GM19239 (cell line): ENCODE measurements at regions not wholly inside any gene's neighbourhood (a gene's known extent, or its start where the extent isn't known, plus 50 kb on each side); places are given as distances from the start of the nearest gene placed in this dataset.
A peak's percentile ranks its signal among the peaks of the same experiment; 100 is the strongest.
"Not testable (repeated sequence)": the region's sequence is repeated elsewhere in the genome, so short reads cannot be mapped to it uniquely, and the experiment has no call there.

Source experiments
- DNase-seq: peaks from one replicate; pipeline ENCODE4 v3.0.0; 2011; ENCODE audit warnings: low spot score; ENCODE audit not compliant: insufficient read length
- FAIRE-seq: peaks from 2 replicates; lab custom pipeline; 2011; peaks lifted over from hg19 to GRCh38; lab: Jason Lieb, UNC

DNA sequence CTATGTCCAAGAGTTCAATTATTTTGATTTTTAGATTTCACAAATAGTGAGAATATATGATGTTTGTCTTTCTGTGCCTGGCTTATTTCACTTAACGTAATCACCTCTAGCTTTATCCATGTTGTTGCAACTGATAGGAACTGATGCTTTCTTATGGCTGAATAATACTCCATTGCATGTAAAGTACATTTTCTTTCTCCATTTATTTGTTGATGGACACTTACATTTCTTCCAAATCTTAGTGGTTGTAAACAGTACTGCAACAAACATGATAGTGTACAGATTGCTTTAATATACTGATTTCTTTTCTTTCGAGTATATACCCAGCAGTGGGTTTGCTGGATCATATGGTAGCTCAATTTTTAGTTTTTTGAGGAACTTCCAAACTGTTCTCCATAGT is 600.6 kb upstream of the SEMA6D start:
- FAIRE-seq (no peak), DNase-seq (no peak)

GRCh38 chr15:47119349-47119748 is 598.0 kb upstream of the SEMA6D start:
- DNase-seq (no peak), FAIRE-seq (no peak)

GRCh38 chr15:47124430-47125102 is 592.7 kb upstream of the SEMA6D start:
- no peak for FAIRE-seq

DNA sequence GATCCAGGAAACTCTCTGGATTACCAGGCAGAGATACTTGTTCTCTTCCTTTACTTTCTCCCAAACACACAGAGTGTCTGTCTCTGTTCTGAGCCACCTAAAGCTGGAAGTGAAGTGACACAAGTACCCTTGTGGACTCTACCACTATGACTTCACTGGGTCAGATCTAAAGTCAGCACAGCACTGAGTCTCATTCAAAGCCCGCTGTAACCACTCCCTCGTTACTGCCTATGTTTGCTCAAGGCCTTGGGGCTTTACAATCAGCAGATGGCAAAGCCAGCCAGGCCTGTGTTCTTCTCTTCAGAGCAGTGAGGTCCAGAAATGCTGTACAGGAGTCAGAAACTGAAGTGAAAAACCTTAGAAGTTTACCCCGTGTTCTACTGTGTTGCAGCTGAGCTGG is 588.3 kb upstream of the SEMA6D start:
- FAIRE-seq (no peak), DNase-seq (no peak)

More at GRCh38 chr15:47124430-47125102, 592.7 kb upstream of the SEMA6D start:
- DNase-seq, result no peak

- DNase-seq, result not testable (repeated sequence)
Observed at GRCh38 chr15:47131450-47131849, 585.9 kb upstream of the SEMA6D start.

GRCh38 chr15:47135267-47135666 is 582.0 kb upstream of the SEMA6D start:
- FAIRE-seq (no peak), DNase-seq (no peak)

More at GRCh38 chr15:47131450-47131849, 585.9 kb upstream of the SEMA6D start:
- FAIRE-seq, result not testable (repeated sequence)

- DNase-seq, result no peak
- FAIRE-seq, result no peak
Observed at GRCh38 chr15:47136236-47136635, 581.1 kb upstream of the SEMA6D start.

- FAIRE-seq (no peak), DNase-seq (no peak)
Observed at GRCh38 chr15:47139965-47140364, 577.3 kb upstream of the SEMA6D start.

GRCh38 chr15:47157827-47158226 is 559.5 kb upstream of the SEMA6D start:
- no peak for FAIRE-seq
- no peak for DNase-seq

DNA sequence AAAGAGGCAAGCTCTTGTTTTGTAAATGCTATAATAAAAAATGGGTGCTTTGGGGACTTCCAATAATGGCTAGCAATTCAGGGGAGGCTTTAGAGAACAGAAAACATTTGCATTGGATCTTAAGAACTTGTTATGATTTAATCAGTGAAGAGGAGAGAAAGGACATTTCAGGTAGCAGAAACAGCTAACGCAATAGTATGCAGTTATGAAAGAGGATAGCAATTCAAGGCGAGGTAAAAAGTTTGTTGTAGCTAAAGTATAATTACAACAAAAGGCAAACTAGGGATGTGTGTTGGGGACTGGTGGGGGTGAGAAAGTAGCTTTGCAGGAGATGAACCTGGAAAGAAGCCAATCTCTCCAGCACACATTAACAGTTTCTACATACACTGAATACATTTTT is 558.7 kb upstream of the SEMA6D start:
- FAIRE-seq (no peak), DNase-seq (no peak)

DNA sequence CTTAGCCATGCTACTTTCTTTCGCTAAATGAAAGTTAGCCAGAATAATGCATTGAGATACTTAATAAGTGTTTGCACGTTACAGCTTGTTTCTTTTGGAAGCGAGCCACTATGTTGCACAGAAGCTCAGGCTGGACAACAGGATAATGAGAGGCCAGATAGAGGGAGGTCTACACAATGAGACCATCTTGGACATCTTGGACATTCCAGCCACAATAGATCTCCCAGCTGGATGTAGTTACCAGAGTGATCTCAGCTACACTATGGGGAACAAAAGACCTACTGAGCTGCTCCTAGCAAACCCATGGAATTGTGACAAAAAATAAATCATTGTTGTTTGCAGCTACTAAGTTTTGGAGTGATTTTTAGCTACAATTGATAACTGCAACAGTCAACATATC is 540.1 kb upstream of the SEMA6D start:
- FAIRE-seq (no peak), DNase-seq (no peak)

DNA sequence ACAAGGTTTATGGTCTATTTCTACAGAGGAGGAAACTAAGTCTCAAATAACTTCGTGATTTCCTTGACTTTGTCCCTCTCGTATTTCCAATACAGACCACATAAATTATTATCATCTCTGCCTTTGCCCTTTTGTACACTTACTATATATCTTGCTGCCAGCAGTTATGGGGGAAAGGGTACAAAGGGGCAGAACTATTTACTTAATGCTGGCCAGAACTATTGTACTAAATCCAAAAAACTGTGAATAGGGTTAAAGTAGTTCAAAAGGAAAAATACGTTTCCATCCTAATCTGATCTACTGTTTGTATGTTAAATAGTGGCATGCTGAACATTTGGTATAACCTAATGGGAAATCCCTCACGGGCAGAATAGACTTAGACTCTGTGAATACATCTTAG is 537.3 kb upstream of the SEMA6D start:
- no peak for FAIRE-seq
- no peak for DNase-seq

DNA sequence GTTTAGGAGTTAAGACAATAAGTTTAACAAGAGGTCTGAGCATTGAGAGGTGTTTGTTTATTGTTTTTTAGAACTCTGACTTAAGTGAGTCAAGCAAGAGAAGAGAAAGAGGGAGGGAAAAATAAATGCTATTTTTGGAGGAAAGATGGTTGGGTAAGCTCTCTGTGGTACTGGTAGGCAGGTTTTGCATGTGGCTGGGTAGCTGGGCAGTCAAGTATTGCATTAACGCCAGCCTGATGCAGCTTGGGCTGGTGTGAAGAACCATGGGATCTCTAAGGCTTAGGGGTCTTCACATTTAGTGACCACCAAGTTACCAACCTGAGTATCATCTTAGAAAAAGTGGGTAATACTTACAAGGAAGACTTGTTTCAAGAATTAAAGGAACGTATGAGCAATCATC is 534.5 kb upstream of the SEMA6D start:
- DNase-seq, result no peak
- no peak for FAIRE-seq

GRCh38 chr15:47184003-47184907 is 533.0 kb upstream of the SEMA6D start:
- FAIRE-seq (no peak), DNase-seq (no peak)

DNA sequence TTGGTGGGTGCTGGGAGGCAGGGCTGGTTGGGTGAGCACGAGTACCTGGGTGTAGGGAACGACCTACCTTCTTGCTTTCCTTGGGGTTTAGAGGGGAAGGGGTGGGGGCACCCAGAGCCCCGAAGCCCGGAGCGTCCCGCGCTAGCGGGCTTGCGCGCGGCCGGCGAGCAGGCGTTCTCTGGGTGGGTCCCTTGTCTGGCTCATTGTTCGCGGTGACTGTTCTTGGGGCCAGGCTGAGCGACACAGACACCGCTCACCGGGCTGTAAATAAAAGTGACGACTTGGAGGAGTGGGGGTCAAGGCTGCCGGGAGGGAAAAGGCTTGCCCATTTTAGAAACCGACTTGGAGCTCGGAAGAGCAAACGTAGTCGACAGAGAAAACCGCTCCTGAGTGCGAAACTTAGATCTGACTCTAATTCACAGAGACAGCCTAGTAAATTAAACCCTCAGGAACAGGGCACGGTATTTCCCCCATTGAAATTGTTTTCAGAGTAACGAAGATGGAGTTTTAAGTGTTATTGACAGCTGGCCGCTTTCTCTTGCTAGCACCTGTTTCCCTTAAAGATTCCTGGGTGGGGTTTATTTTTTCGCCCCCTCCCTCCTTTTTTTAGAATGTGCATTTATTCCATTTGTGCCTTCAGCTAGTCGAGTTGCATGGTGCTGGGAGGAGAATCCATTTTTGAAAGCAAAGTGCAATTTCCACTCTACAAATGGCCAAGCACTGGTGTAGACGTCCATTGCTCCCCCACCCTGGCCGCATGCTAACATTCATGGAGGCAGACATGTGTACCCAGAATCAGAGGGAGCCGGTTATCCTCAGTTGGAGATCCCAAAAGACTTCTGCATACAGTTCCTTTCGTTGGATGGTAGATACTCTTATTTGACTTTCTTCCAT is 532.1 kb upstream of the SEMA6D start:
- no peak for FAIRE-seq

GRCh38 chr15:47186075-47186474 is 531.2 kb upstream of the SEMA6D start:
- DNase-seq, result no peak
- FAIRE-seq, result no peak

More for the DNA sequence above, 532.1 kb upstream of the SEMA6D start:
- no peak for DNase-seq

GRCh38 chr15:47188758-47189507 is 528.4 kb upstream of the SEMA6D start:
- FAIRE-seq (no peak), DNase-seq (no peak)

DNA sequence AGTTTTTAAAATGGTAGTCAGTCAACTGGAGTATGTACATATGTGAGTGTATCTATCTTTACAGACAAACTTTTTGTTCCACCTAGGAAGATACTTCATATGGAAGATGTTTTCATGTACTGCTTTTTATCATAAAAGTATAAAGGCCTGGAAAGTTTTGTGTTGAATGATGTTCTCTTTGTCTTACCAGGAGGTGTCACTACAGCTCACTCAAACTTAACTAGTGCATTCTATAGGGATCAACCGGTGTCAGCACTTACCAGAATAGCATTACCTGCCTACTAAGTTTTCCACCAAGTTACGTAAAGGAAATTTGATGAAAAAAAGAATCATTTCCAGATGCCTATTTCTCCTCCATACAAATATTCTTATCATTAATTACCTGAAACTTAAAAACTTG is 522.6 kb upstream of the SEMA6D start:
- DNase-seq, result no peak
- FAIRE-seq, result no peak

GRCh38 chr15:47196048-47196447 is 521.3 kb upstream of the SEMA6D start:
- peak; percentile 82 for FAIRE-seq

DNA sequence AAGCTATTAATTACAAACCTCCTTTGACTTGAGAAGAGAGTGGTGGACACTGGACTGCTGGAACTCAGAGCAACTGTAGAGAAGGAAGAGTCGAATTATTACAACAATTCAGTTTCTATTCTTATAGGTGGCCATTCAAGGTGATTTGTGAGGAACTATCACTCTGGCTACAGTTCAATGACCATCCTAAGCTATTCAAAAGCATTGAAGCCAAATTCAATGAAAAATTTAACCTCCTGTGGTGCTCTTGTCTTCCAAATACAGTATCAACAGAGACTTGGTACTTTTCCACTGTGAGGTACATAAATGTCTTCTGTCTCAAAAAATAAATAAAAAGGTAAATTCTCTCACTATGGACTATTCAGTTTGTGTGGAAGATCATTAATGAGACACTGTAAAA is 513.3 kb upstream of the SEMA6D start:
- DNase-seq (no peak), FAIRE-seq (no peak)

More at GRCh38 chr15:47196048-47196447, 521.3 kb upstream of the SEMA6D start:
- DNase-seq, result peak; percentile 22
